ENCODE measurements at regions not wholly inside any gene's neighbourhood (a gene's known extent, or its start where the extent isn't known, plus 50 kb on each side); places are given as distances from the start of the nearest gene placed in this dataset.

GRCh38 chr10:14413523-14413922 is 82.8 kb upstream of the FRMD4A start:
- no peak for TF ChIP-seq CTCF (IDR thresholded peaks at IDR 0.05)
- intact Hi-C loops (cut with micrococcal nuclease), result no loop called here
- Mint-ChIP-seq H3K4me3 (no peak overlapping the region), H3K27ac (no peak overlapping the region), H3K27me3 (peaks cover 28% of the 10 kb centered on the region), H3K4me1 (ENCODE audit: low read depth) (peaks cover 21% of the 10 kb centered on the region), H3K36me3 (ENCODE audit: low read depth) (peaks cover 3% of the 10 kb centered on the region), H3K9me3 (peaks cover 13% of the 10 kb centered on the region)
- ChIA-PET POLR2A (no interaction called here), CTCF (no interaction called here)
- no peak for ATAC-seq
- DNase-seq, result no peak

DNA sequence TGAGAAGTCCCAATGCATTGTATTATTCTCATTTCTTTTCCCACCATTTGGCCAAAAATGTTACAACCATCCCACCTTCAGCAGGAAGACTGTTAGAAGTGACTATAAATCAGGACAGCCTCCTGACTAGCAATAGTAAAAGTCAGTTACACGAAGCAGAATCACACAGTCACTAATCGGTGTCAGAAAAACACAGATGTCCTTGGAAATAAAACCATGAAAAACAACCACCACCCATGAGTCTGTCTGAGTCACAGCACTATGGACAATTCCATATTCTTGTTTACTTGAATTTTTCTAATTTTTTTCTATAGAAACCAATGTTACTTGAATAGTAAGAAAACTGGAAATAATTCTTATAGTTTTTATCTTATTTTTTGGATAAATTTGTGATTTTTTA is 81.9 kb upstream of the FRMD4A start:
- Mint-ChIP-seq H3K4me3 (no peak overlapping the region), H3K9me3 (peaks cover 15% of the 10 kb centered on the region), H3K36me3 (ENCODE audit: low read depth) (peaks cover 3% of the 10 kb centered on the region), H3K27ac (no peak overlapping the region), H3K27me3 (peaks cover 32% of the 10 kb centered on the region), H3K4me1 (ENCODE audit: low read depth) (peaks cover 24% of the 10 kb centered on the region)
- intact Hi-C loops (cut with micrococcal nuclease), result no loop called here
- ChIA-PET CTCF (no interaction called here), POLR2A (no interaction called here)
- no peak for TF ChIP-seq CTCF (IDR thresholded peaks at IDR 0.05)
- ATAC-seq (no peak), DNase-seq (no peak)

- ATAC-seq (no peak), DNase-seq (no peak)
- Mint-ChIP-seq H3K27ac (peak overlapping the region; percentile 53), H3K9me3 (peaks cover 16% of the 10 kb centered on the region), H3K4me3 (no peak overlapping the region), H3K4me1 (ENCODE audit: low read depth) (peaks cover 24% of the 10 kb centered on the region), H3K27me3 (peaks cover 47% of the 10 kb centered on the region), H3K36me3 (ENCODE audit: low read depth) (peaks cover 3% of the 10 kb centered on the region)
- POLR2A ChIA-PET, result interaction anchor here (0.6 to 0.8 kb wide), 2 partner anchors 155 to 224 kb away, joined by 3 to 4 read pairs; no protein-coding TSS in a partner anchor
- intact Hi-C loops (cut with micrococcal nuclease), result loop anchor here (1.0 kb wide), 1 partner anchor 20 kb away; no protein-coding TSS in a partner anchor
- TF ChIP-seq CTCF (IDR thresholded peaks at IDR 0.05), result no peak
- CTCF ChIA-PET, result interaction anchor here (1.0 kb wide), 1 partner anchor 88 kb away, joined by 3 read pairs; no protein-coding TSS in a partner anchor
Observed at GRCh38 chr10:14409856-14410458, 79.2 kb upstream of the FRMD4A start.

GRCh38 chr10:14409247-14409646 is 78.5 kb upstream of the FRMD4A start:
- intact Hi-C loops (cut with micrococcal nuclease), result loop anchor here (1.0 kb wide), 1 partner anchor 19 kb away; no protein-coding TSS in a partner anchor
- peak overlapping the region; percentile 53 for H3K27ac Mint-ChIP-seq
- CTCF ChIA-PET, result interaction anchor here (0.6 to 1.0 kb wide), 3 partner anchors 23 to 89 kb away, joined by 3 read pairs; no protein-coding TSS in a partner anchor
- H3K9me3 Mint-ChIP-seq, result peaks cover 16% of the 10 kb centered on the region
- peaks cover 3% of the 10 kb centered on the region for H3K36me3 Mint-ChIP-seq (ENCODE audit: low read depth)
- H3K4me3 Mint-ChIP-seq, result no peak overlapping the region
- no peak for TF ChIP-seq CTCF (IDR thresholded peaks at IDR 0.05)
- POLR2A ChIA-PET, result interaction anchor here (0.6 to 1.3 kb wide), 6 partner anchors 9 to 224 kb away, joined by 3 to 6 read pairs (median 3); no protein-coding TSS in a partner anchor
- peaks cover 24% of the 10 kb centered on the region for H3K4me1 Mint-ChIP-seq (ENCODE audit: low read depth)
- DNase-seq (peak; percentile 65), ATAC-seq (peak; percentile 67)
- H3K27me3 Mint-ChIP-seq, result peaks cover 47% of the 10 kb centered on the region

DNA sequence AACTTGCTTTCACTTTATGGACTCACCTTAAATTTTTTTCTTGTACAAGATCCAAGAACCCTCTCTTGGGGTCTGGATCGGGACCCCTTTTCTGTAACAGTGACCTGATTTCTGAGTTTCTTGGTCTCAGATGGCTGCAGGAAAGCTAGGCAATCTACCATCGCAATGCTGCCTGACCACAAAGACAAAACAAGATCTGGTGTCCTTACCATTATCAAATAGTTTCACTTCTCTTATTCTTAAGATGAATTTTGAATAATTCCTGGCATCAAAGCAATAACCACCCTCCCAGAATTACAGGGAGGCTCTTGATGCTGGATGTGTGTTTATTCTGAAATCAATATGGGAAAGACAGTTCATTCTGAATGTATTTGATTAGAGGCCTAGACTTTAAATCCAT is 77.4 kb upstream of the FRMD4A start:
- CTCF ChIA-PET, result interaction anchor here (1.0 kb wide), 1 partner anchor 22 kb away, joined by 3 read pairs; no protein-coding TSS in a partner anchor
- peaks cover 16% of the 10 kb centered on the region for H3K9me3 Mint-ChIP-seq

More for the DNA sequence above, 77.4 kb upstream of the FRMD4A start:
- POLR2A ChIA-PET, result interaction anchor here (1.0 to 1.3 kb wide), 2 partner anchors 8 to 223 kb away, joined by 3 to 6 read pairs; no protein-coding TSS in a partner anchor
- Mint-ChIP-seq H3K36me3 (ENCODE audit: low read depth) (peaks cover 3% of the 10 kb centered on the region), H3K27me3 (peaks cover 42% of the 10 kb centered on the region), H3K27ac (no peak overlapping the region), H3K4me3 (no peak overlapping the region), H3K4me1 (ENCODE audit: low read depth) (peaks cover 24% of the 10 kb centered on the region)
- intact Hi-C loops (cut with micrococcal nuclease), result no loop called here
- DNase-seq (no peak), ATAC-seq (no peak)
- TF ChIP-seq CTCF (IDR thresholded peaks at IDR 0.05), result no peak

Data from activated CD8-positive, alpha-beta T cell treated with anti-CD3 and anti-CD28 coated beads for 36 hours (primary cell).